HG03469 (cell line): ENCODE measurements at regions not wholly inside any gene's neighbourhood (a gene's known extent, or its start where the extent isn't known, plus 50 kb on each side); places are given as distances from the start of the nearest gene placed in this dataset.

ENCODE experiments used
- ATAC-seq: cut with Tn5 transposase; IDR thresholded peaks from one replicate; pipeline ENCODE4 v1.9.1; 2021; ENCODE audit warnings: mild to moderate bottlenecking, moderate library complexity, moderate number of reproducible peaks; ENCODE audit not compliant: unreplicated experiment

- no peak for ATAC-seq
Observed at GRCh38 chr9:89764217-89764616, 159.4 kb downstream of the GADD45G start.

- ATAC-seq = no peak
Observed at GRCh38 chr9:89765211-89765946, 160.6 kb downstream of the GADD45G start.

GRCh38 chr9:89766991-89767390 is 162.2 kb downstream of the GADD45G start:
- ATAC-seq = no peak

- ATAC-seq = no peak
Observed at GRCh38 chr9:89768051-89768450, 163.2 kb downstream of the GADD45G start.

- no peak for ATAC-seq
Observed at GRCh38 chr9:89768650-89769071, 163.8 kb downstream of the GADD45G start.

GRCh38 chr9:89770531-89771174 is 165.8 kb downstream of the GADD45G start:
- ATAC-seq = no peak

- no peak for ATAC-seq
Observed at GRCh38 chr9:89771205-89771604, 166.4 kb downstream of the GADD45G start.

- no peak for ATAC-seq
Observed at GRCh38 chr9:89773170-89773569, 168.4 kb downstream of the GADD45G start.

GRCh38 chr9:89774858-89775370 is 170.1 kb downstream of the GADD45G start:
- no peak for ATAC-seq

- no peak for ATAC-seq
Observed at GRCh38 chr9:89775641-89776040, 170.8 kb downstream of the GADD45G start.

GRCh38 chr9:89776795-89777525 is 172.1 kb downstream of the GADD45G start:
- no peak for ATAC-seq

- ATAC-seq = no peak
Observed at GRCh38 chr9:89777544-89777943, 172.7 kb downstream of the GADD45G start.

- ATAC-seq = no peak
Observed at GRCh38 chr9:89778100-89779090, 173.6 kb downstream of the GADD45G start.

GRCh38 chr9:89779405-89780203 is 174.8 kb downstream of the GADD45G start:
- no peak for ATAC-seq

- no peak for ATAC-seq
Observed at GRCh38 chr9:89780959-89781358, 176.1 kb downstream of the GADD45G start.

- peak; percentile 87 for ATAC-seq
Observed at GRCh38 chr9:89781838-89782540, 177.2 kb downstream of the GADD45G start.

GRCh38 chr9:89786655-89787054 is 181.8 kb downstream of the GADD45G start:
- ATAC-seq = no peak

- ATAC-seq = no peak
Observed at GRCh38 chr9:89787595-89787994, 182.8 kb downstream of the GADD45G start.

GRCh38 chr9:89788434-89788833 is 183.6 kb downstream of the GADD45G start:
- no peak for ATAC-seq
